Lung (tissue), 11 donors: ENCODE measurements at regions not wholly inside any gene's neighbourhood (a gene's known extent, or its start where the extent isn't known, plus 50 kb on each side); places are given as distances from the start of the nearest gene placed in this dataset.

ENCODE experiments used
- ATAC-seq: fragments of 200-7000 bp; cut with Tn5 transposase; one replicate; pipeline ENCODE4 v1.9.1; 2020; ENCODE audit warnings: moderate number of reproducible peaks; ENCODE audit not compliant: insufficient read depth, low FRiP score
- DNase-seq, 3 donors: peaks; one replicate each; pipeline ENCODE4 v3.0.0-alpha.2; 2013 to 2017
- H3K27ac ChIP-seq, 2 donors: one replicate each; pipeline ENCODE4 v1.5.1; 2013; ENCODE audit warnings: mild to moderate bottlenecking in 2 of 2, moderate library complexity in 2 of 2, control low read depth in 1 of 2, inconsistent platforms in 1 of 2, low read depth in 1 of 2, low read length in 1 of 2
- H3K27me3 ChIP-seq, 3 donors: one replicate each; pipeline ENCODE4 v1.5.1; 2013; ENCODE audit warnings: low read length in 2 of 3; ENCODE audit not compliant: control insufficient read depth in 3 of 3, insufficient read depth in 3 of 3
- H3K36me3 ChIP-seq, 4 donors: one replicate each; pipeline ENCODE4 v1.5.1; 2013; ENCODE audit warnings: low read length in 4 of 4, mild to moderate bottlenecking in 1 of 4, moderate library complexity in 1 of 4; ENCODE audit not compliant: control insufficient read depth in 4 of 4, insufficient read depth in 4 of 4
- H3K4me1 ChIP-seq, 5 donors: one replicate each; pipeline ENCODE4 v1.5.1; 2013; ENCODE audit warnings: low read length in 5 of 5, mild to moderate bottlenecking in 2 of 5, moderate library complexity in 1 of 5; ENCODE audit not compliant: control insufficient read depth in 5 of 5, insufficient read depth in 5 of 5
- H3K4me3 ChIP-seq: one replicate; pipeline ENCODE4 v1.5.1; 2013; ENCODE audit warnings: mild to moderate bottlenecking, control low read depth, moderate library complexity
- H3K9ac ChIP-seq, 2 donors: one replicate each; pipeline ENCODE4 v1.5.1; 2013; ENCODE audit warnings: low read length in 2 of 2, control low read depth in 1 of 2; ENCODE audit not compliant: insufficient read depth in 1 of 2
- H3K9me3 ChIP-seq, 4 donors: one replicate each; pipeline ENCODE4 v1.5.1; 2013; ENCODE audit warnings: low read length in 3 of 4, mild to moderate bottlenecking in 1 of 4, moderate library complexity in 1 of 4; ENCODE audit not compliant: control insufficient read depth in 4 of 4, insufficient read depth in 3 of 4
- CTCF ChIP-seq: IDR thresholded peaks from 2 replicates; pipeline ENCODE4 v1.5.1; 2012; ENCODE audit warnings: mild to moderate bottlenecking; ENCODE audit errors: control extremely low read depth, extremely low read depth
- WGBS, 2 donors: extraction: QIAGEN DNeasy Blood & Tissue Kit; methylation state at CpG; one replicate each; pipeline ENCODE4 v1.1.7; 2013; 5-methylcytosine and 5-hydroxymethylcytosine counted together
- donor health status: control.
- donor health status: control.
- donor health status: Bipolar disorder and iron deficiency.
- donor health status: healthy.
- donor health status: DM: yes; HTN: yes; CAD: no.

GRCh38 chr6:82030301-82030700 is 217.2 kb downstream of the IBTK start:
- Histone ChIP-seq H3K4me3 (no peak overlapping the region), H3K36me3 (no peaks in the 10 kb centered on the region), H3K27ac (no peak overlapping the region), H3K9me3 (no peaks in the 10 kb centered on the region), H3K4me1 (peaks cover 0 to 5% (median 3%) of the 10 kb centered on the region in 5 donors), H3K27me3 (no peaks in the 10 kb centered on the region), H3K9ac (no peak overlapping the region)
- no peak for DNase-seq
- WGBS, 2 donors, result 70 to 76% methylated on average over 2 of the region's 2 CpGs
- no peak for ATAC-seq
- no peak for TF ChIP-seq CTCF

- Histone ChIP-seq H3K27ac (no peak overlapping the region), H3K9me3 (no peaks in the 10 kb centered on the region), H3K36me3 (no peaks in the 10 kb centered on the region), H3K9ac (no peak overlapping the region), H3K4me3 (no peak overlapping the region), H3K27me3 (peaks cover 0 to 2% (median 0%) of the 10 kb centered on the region in 3 donors), H3K4me1 (no peaks in the 10 kb centered on the region)
- ATAC-seq, result no peak
- 94 to 100% methylated on average over 1 of the region's 1 CpG for WGBS, 2 donors
- TF ChIP-seq CTCF, result no peak
- no peak for DNase-seq
Measured at GRCh38 chr6:82025271-82025670, 222.3 kb downstream of the IBTK start.

- Histone ChIP-seq H3K27ac (no peak overlapping the region), H3K4me3 (no peak overlapping the region), H3K9ac (no peak overlapping the region), H3K36me3 (no peaks in the 10 kb centered on the region), H3K9me3 (no peaks in the 10 kb centered on the region), H3K27me3 (peaks cover 0 to 2% (median 0%) of the 10 kb centered on the region in 3 donors), H3K4me1 (peaks cover 0 to 4% (median 0%) of the 10 kb centered on the region in 5 donors)
- TF ChIP-seq CTCF, result no peak
- ATAC-seq, result peak; percentile 76
- WGBS, 2 donors, result 78 to 90% methylated on average over 2 of the region's 2 CpGs
- no peak for DNase-seq
Measured at GRCh38 chr6:82022614-82023129, 224.9 kb downstream of the IBTK start.

- H3K36me3 ChIP-seq, result no peaks in the 10 kb centered on the region
- peaks cover 0 to 15% (median 0%) of the 10 kb centered on the region in 5 donors for H3K4me1 ChIP-seq
- H3K9me3 ChIP-seq, result no peaks in the 10 kb centered on the region
- H3K9ac ChIP-seq, result no peak overlapping the region
- ATAC-seq (no peak), DNase-seq (no peak)
- no peaks in the 10 kb centered on the region for H3K27me3 ChIP-seq
- TF ChIP-seq CTCF, result no peak
- no peak overlapping the region for H3K4me3 ChIP-seq
- 77 to 97% methylated on average over 3 of the region's 3 CpGs for WGBS, 2 donors
- H3K27ac ChIP-seq, result no peak overlapping the region
Measured at GRCh38 chr6:82017773-82018172, 229.8 kb downstream of the IBTK start.
